Nephron (organoid): ENCODE measurements at regions not wholly inside any gene's neighbourhood (a gene's known extent, or its start where the extent isn't known, plus 50 kb on each side); places are given as distances from the start of the nearest gene placed in this dataset.

ENCODE experiments used
- H3K27ac Mint-ChIP-seq, 3 experiments: 2 replicates each; pipeline ENCODE4 v1.8.0; 2020; ENCODE audit warnings: mixed read lengths in 3 of 3, mild to moderate bottlenecking in 2 of 3, moderate library complexity in 1 of 3
- H3K27me3 Mint-ChIP-seq: 2 replicates; pipeline ENCODE4 v1.8.0; 2021; ENCODE audit warnings: low read depth, mild to moderate bottlenecking, moderate library complexity, mixed read lengths
- H3K36me3 Mint-ChIP-seq: 2 replicates; pipeline ENCODE4 v1.8.0; 2020; ENCODE audit warnings: low read depth, mixed read lengths
- H3K4me1 Mint-ChIP-seq: 2 replicates; pipeline ENCODE4 v1.8.0; 2020; ENCODE audit warnings: mixed read lengths
- H3K4me3 Mint-ChIP-seq, 3 experiments: 2 replicates each; pipeline ENCODE4 v1.8.0; 2020; ENCODE audit warnings: mild to moderate bottlenecking in 3 of 3, mixed read lengths in 3 of 3, moderate library complexity in 2 of 3
- H3K9me3 Mint-ChIP-seq: 2 replicates; pipeline ENCODE4 v1.8.0; 2020; ENCODE audit warnings: mixed read lengths
- CTCF ChIP-seq, 3 experiments: fragments of 200-600 bp; sonication (generic); IDR thresholded peaks; one replicate each; pipeline ENCODE4 v1.5.0; 2021; ENCODE audit warnings: antibody characterized with exemption in 3 of 3; ENCODE audit not compliant: unreplicated experiment in 3 of 3

GRCh38 chr20:6689339-6689973, 78.0 kb upstream of the BMP2 start:
- H3K27me3 Mint-ChIP-seq: peaks cover 7% of the 10 kb centered on the region
- no peaks in the 10 kb centered on the region for H3K9me3 Mint-ChIP-seq

GRCh38 chr20:6686171-6686570, 81.3 kb upstream of the BMP2 start:
- no peak for TF ChIP-seq CTCF (IDR thresholded peaks at IDR 0.05; ENCODE audit: unreplicated experiment in 3 of 3)

More at GRCh38 chr20:6689339-6689973, 78.0 kb upstream of the BMP2 start:
- H3K4me1 Mint-ChIP-seq: peaks cover 8% of the 10 kb centered on the region
- TF ChIP-seq CTCF (IDR thresholded peaks at IDR 0.05; ENCODE audit: unreplicated experiment in 3 of 3): no peak
- no peak overlapping the region for H3K4me3 Mint-ChIP-seq
- no peaks in the 10 kb centered on the region for H3K36me3 Mint-ChIP-seq
- peak overlapping the region in 1 of 3 experiments; percentile 45 for H3K27ac Mint-ChIP-seq

GRCh38 chr20:6685626-6686025, 81.9 kb upstream of the BMP2 start:
- no peak overlapping the region for H3K4me3 Mint-ChIP-seq
- H3K4me1 Mint-ChIP-seq: no peaks in the 10 kb centered on the region
- no peaks in the 10 kb centered on the region for H3K9me3 Mint-ChIP-seq
- H3K27me3 Mint-ChIP-seq: no peaks in the 10 kb centered on the region
- H3K27ac Mint-ChIP-seq: no peak overlapping the region
- no peak for TF ChIP-seq CTCF (IDR thresholded peaks at IDR 0.05; ENCODE audit: unreplicated experiment in 3 of 3)
- H3K36me3 Mint-ChIP-seq: no peaks in the 10 kb centered on the region

More at GRCh38 chr20:6686171-6686570, 81.3 kb upstream of the BMP2 start:
- no peak overlapping the region for H3K27ac Mint-ChIP-seq
- no peaks in the 10 kb centered on the region for H3K27me3 Mint-ChIP-seq
- H3K36me3 Mint-ChIP-seq: no peaks in the 10 kb centered on the region
- H3K4me1 Mint-ChIP-seq: no peaks in the 10 kb centered on the region
- no peak overlapping the region for H3K4me3 Mint-ChIP-seq
- no peaks in the 10 kb centered on the region for H3K9me3 Mint-ChIP-seq

GRCh38 chr20:6685181-6685582, 82.3 kb upstream of the BMP2 start:
- H3K4me1 Mint-ChIP-seq: no peaks in the 10 kb centered on the region
- no peaks in the 10 kb centered on the region for H3K9me3 Mint-ChIP-seq
- H3K27ac Mint-ChIP-seq: no peak overlapping the region
- no peak for TF ChIP-seq CTCF (IDR thresholded peaks at IDR 0.05; ENCODE audit: unreplicated experiment in 3 of 3)
- no peaks in the 10 kb centered on the region for H3K27me3 Mint-ChIP-seq
- no peaks in the 10 kb centered on the region for H3K36me3 Mint-ChIP-seq
- no peak overlapping the region for H3K4me3 Mint-ChIP-seq

GRCh38 chr20:6683021-6683977, 84.2 kb upstream of the BMP2 start:
- Mint-ChIP-seq H3K4me3 (no peak overlapping the region), H3K27ac (no peak overlapping the region), H3K9me3 (no peaks in the 10 kb centered on the region), H3K4me1 (no peaks in the 10 kb centered on the region), H3K27me3 (no peaks in the 10 kb centered on the region), H3K36me3 (no peaks in the 10 kb centered on the region)
- TF ChIP-seq CTCF (IDR thresholded peaks at IDR 0.05; ENCODE audit: unreplicated experiment in 3 of 3): no peak
